ENCODE measurements at regions not wholly inside any gene's neighbourhood (a gene's known extent, or its start where the extent isn't known, plus 50 kb on each side); places are given as distances from the start of the nearest gene placed in this dataset.
A peak's percentile ranks its signal among the peaks of the same experiment; 100 is the strongest.

DNA sequence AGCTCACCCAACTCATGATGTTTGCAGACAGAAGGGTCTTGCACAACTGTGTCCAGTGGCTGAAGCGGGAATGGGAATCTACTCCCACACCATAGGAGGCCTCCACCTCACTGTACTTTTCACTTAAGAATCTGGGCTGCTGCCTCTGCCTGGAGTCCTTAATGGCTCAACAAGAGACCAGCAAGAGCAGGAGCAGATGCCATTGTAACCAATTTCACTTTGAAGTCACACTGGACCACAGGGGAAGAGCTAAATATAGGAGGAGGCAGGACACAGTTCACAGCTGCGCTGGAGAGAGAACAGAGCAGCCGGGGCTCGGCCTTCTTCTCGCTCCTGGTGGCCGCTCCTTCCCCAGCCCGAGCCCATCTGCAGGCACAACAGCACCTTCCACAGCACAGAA is 120.4 kb downstream of the SIPA1L2 start:
- in situ Hi-C loops (cut with MboI; ENCODE audit: low pct_unique_long_range_greater_than_20kb in 2 of 9, low sequenced_read_pairs in 9 of 9, unreplicated experiment in 9 of 9) = no loop called here
- WGBS, 10 experiments = 58 to 100% (median 100%) methylated on average over 1 to 7 of the region's 7 CpGs; no CpG with 5 or more reads in 3 of the 10 experiments
- Histone ChIP-seq H3K27ac (no peak overlapping the region), H3K4me3 (no peak overlapping the region), H3K4me1 (replicated peaks in 1 of 2) (peaks cover 50 to 57% of the 10 kb centered on the region in 2 donors)
- peak in 5 of 8 experiments; percentile 22 to 59 (median 54) for ATAC-seq (replicated peaks in 6 of 8)

DNA sequence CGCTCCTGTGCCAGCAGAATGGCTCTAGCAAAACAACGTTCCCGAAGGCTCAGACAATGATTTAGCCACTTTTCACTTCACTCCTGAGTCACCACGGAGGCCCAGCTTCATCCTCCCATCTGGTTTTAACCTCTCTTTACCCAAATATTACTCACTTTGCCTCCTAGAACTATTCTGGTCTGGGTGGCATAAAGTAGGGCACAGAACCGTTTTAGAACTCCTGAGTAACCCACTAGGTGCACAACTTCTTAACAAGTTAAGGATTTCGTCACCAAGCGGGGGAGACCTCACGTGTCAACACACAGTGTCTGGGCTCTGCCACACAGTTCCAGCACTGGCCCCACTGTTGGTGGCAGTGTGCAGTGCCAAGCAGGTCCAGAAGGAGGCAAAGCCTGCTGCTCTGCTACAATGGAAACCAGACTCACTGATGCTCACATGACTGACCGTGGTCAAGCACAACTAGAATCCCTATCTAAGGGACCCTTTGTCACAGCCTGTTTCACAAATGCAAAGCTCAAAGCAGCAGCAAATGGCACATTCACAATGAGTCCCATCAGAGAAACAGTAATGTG is 121.7 kb downstream of the SIPA1L2 start:
- peak in 7 of 8 experiments; percentile 20 to 77 (median 63) for ATAC-seq (replicated peaks in 6 of 8)
- Histone ChIP-seq H3K27ac (no peak overlapping the region), H3K4me3 (no peak overlapping the region), H3K4me1 (replicated peaks in 1 of 2) (peaks cover 50 to 57% of the 10 kb centered on the region in 2 donors)
- in situ Hi-C loops (cut with MboI; ENCODE audit: low pct_unique_long_range_greater_than_20kb in 2 of 9, low sequenced_read_pairs in 9 of 9, unreplicated experiment in 9 of 9) = no loop called here
- 13 to 74% (median 41%) methylated on average over 1 to 9 of the region's 9 CpGs for WGBS, 10 experiments

DNA sequence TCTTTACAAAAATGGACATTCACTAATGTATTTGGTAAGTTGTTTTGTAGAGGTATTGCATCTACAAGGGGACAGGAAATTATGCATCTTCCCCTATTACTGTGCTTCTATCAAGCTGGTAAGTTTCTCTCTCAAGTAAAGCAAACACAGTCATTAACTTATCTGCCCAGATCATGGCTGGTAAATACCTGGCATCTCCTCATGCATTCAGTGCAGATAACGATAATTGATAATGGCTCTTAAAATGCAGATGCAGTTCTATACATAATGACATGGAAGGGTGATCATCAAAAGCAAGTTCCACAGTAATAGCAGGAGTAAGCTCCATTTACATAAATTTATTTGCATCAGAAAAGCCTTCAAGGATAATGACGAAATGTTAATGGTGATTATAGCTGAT is 122.4 kb downstream of the SIPA1L2 start:
- peak in 3 of 8 experiments; percentile 21 to 40 (median 24) for ATAC-seq (replicated peaks in 6 of 8)
- no peak overlapping the region for H3K4me3 ChIP-seq
- peaks cover 47 to 52% of the 10 kb centered on the region in 2 donors for H3K4me1 ChIP-seq (replicated peaks in 1 of 2)
- H3K27ac ChIP-seq = no peak overlapping the region
- in situ Hi-C loops (cut with MboI; ENCODE audit: low pct_unique_long_range_greater_than_20kb in 2 of 9, low sequenced_read_pairs in 9 of 9, unreplicated experiment in 9 of 9) = no loop called here
- 0 to 100% (median 62%) methylated on average over 1 to 2 of the region's 2 CpGs; no CpG with 5 or more reads in 2 of the 10 experiments for WGBS, 10 experiments

DNA sequence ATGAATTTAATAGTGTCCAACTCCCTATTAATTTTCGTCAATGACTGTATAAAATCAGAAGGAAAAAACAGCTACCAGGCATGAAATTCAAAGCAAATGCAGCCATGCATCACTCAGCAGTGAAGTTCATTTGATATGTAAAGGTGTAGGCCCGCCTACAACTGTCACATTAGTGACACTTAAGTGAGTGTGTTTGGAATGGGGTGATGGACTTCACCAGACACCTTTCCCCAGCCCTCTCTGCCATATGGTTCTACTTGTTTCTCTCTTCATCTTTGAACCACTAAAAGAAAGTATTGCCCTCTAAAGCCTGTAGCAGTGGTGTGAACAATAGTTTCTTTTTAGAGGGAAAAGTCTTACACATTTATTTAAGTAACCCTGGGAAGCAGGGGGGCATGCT is 124.0 kb downstream of the SIPA1L2 start:
- H3K27ac ChIP-seq = no peak overlapping the region
- H3K4me1 ChIP-seq (replicated peaks in 1 of 2) = peaks cover 42 to 43% of the 10 kb centered on the region in 2 donors
- 0 to 90% (median 28%) methylated on average over 1 to 2 of the region's 2 CpGs; no CpG with 5 or more reads in 3 of the 10 experiments for WGBS, 10 experiments
- no peak overlapping the region for H3K4me3 ChIP-seq
- ATAC-seq (replicated peaks in 6 of 8) = peak in 3 of 8 experiments; percentile 52 to 56 (median 53)
- in situ Hi-C loops (cut with MboI; ENCODE audit: low pct_unique_long_range_greater_than_20kb in 2 of 9, low sequenced_read_pairs in 9 of 9, unreplicated experiment in 9 of 9) = no loop called here

DNA sequence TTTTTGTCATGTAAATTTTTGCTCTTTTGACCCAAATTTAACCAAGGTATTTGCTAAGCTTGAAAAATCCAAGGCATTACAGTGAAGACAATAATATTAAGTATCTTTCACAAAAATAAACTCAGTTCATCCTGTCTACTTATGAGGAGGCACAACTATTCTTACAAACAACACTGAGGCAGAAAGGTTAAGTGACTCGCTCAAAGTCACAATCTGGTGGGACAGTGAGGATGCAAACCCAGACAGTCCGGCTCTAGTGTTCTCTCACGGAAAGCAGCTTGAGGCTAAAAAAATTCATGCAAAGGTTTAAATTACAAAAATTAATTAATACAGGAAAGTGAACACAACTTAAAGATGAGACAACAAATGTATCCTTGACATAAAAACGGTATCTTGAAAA is 125.3 kb downstream of the SIPA1L2 start:
- peaks cover 30 to 32% of the 10 kb centered on the region in 2 donors for H3K4me1 ChIP-seq (replicated peaks in 1 of 2)
- no peak for ATAC-seq (replicated peaks in 6 of 8)
- in situ Hi-C loops (cut with MboI; ENCODE audit: low pct_unique_long_range_greater_than_20kb in 2 of 9, low sequenced_read_pairs in 9 of 9, unreplicated experiment in 9 of 9) = no loop called here
- 82 to 100% (median 98%) methylated on average over 3 to 4 of the region's 4 CpGs for WGBS, 10 experiments
- H3K4me3 ChIP-seq = no peak overlapping the region
- H3K27ac ChIP-seq = no peak overlapping the region

DNA sequence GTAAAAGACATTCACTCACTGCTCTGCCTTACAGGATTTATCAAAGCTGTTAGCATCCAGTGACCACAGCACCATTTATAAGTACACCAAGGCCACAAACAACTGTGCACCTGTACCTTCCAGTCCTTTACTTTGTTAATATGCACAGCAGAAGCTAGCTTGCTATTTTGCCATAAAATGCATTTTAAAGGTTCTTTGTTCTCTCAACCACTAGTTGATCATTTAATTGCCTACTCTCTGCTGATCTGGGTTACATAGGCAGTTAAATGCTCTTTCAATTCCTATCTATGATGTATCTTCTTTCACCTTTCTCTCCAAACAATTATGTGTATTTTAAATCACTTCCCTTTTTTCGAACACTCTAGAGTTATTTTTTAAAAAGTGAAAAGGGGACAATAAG is 126.4 kb downstream of the SIPA1L2 start:
- in situ Hi-C loops (cut with MboI; ENCODE audit: low pct_unique_long_range_greater_than_20kb in 2 of 9, low sequenced_read_pairs in 9 of 9, unreplicated experiment in 9 of 9) = no loop called here
- Histone ChIP-seq H3K4me3 (no peak overlapping the region), H3K27ac (no peak overlapping the region), H3K4me1 (replicated peaks in 1 of 2) (peaks cover 19 to 22% of the 10 kb centered on the region in 2 donors)
- 14 to 100% (median 88%) methylated on average over 1 of the region's 1 CpG; no CpG with 5 or more reads in 1 of the 10 experiments for WGBS, 10 experiments
- no peak for ATAC-seq (replicated peaks in 6 of 8)

DNA sequence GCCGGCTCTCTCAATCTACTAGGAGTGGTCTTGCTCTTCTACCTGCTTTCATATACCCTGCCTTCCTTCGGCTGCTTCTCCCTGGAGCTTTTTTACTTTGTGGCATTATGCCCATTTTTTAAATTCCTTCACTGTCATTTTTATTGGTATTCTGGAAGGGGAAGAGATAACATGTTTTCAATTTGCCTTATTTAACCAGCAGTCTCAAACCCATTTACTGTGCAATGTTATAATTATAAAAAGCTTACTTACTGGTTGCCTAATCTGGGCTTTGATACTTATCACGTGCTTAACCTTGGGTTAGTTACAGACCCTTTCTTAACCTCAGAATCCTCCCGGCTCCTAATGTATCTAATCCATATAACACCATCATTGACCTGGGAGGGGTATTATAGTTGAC is 128.1 kb downstream of the SIPA1L2 start:
- in situ Hi-C loops (cut with MboI; ENCODE audit: low pct_unique_long_range_greater_than_20kb in 2 of 9, low sequenced_read_pairs in 9 of 9, unreplicated experiment in 9 of 9) = no loop called here

DNA sequence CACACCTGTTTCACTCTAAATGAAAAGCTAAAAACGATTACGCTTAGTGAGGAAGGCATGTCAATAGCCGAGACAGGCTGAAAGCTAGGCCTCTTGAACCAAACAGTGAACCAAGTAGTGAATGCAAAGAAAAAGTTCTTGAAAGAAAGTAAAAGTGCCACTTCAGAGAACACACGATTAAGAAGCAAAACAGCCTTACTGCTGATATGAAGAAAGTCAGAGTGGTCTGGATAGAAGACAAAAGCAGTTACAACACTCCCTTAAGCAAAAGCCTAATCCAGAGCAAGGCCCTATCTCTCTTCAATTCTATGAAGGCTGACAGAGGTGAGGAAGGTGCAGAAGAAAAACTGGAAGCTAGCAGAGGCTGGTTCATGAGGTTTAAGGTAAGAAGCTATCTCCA is 130.7 kb downstream of the SIPA1L2 start:
- in situ Hi-C loops (cut with MboI; ENCODE audit: low pct_unique_long_range_greater_than_20kb in 2 of 9, low sequenced_read_pairs in 9 of 9, unreplicated experiment in 9 of 9) = no loop called here
- no peak for ATAC-seq (replicated peaks in 6 of 8)
- H3K4me3 ChIP-seq = no peak overlapping the region
- WGBS, 10 experiments = 57 to 90% (median 77%) methylated on average over 2 to 4 of the region's 4 CpGs
- H3K4me1 ChIP-seq (replicated peaks in 1 of 2) = no peaks in the 10 kb centered on the region
- no peak overlapping the region for H3K27ac ChIP-seq

More for the DNA sequence above, 128.1 kb downstream of the SIPA1L2 start:
- Histone ChIP-seq H3K4me1 (replicated peaks in 1 of 2) (peaks cover 3 to 6% of the 10 kb centered on the region in 2 donors), H3K27ac (no peak overlapping the region), H3K4me3 (no peak overlapping the region)
- WGBS, 10 experiments = 28 to 100% (median 89%) methylated on average over 2 to 4 of the region's 4 CpGs; no CpG with 5 or more reads in 1 of the 10 experiments
- no peak for ATAC-seq (replicated peaks in 6 of 8)

DNA sequence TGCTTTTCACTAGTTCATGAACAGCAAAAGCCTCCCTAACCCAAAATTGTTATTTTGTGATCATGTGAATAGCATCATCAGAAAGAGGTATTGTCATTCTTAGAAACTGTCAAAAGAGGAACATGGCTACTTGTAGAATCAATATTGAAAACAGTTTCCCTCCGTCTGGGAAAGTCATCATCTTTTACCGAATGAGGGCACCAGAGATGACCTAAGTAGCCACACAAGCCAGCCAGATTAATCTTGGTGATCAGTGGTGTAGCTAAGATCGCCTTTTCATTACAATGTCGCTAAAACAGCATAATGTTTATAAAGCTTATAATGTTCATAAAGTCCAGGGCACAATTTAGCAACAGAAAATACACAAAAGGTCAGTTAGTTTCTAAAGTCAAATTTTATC is 136.1 kb downstream of the SIPA1L2 start:
- 60 to 100% (median 92%) methylated on average over 2 to 4 of the region's 4 CpGs; no CpG with 5 or more reads in 3 of the 10 experiments for WGBS, 10 experiments
- Histone ChIP-seq H3K27ac (no peak overlapping the region), H3K4me3 (no peak overlapping the region), H3K4me1 (replicated peaks in 1 of 2) (no peaks in the 10 kb centered on the region)
- ATAC-seq (replicated peaks in 6 of 8) = no peak
- in situ Hi-C loops (cut with MboI; ENCODE audit: low pct_unique_long_range_greater_than_20kb in 2 of 9, low sequenced_read_pairs in 9 of 9, unreplicated experiment in 9 of 9) = no loop called here

DNA sequence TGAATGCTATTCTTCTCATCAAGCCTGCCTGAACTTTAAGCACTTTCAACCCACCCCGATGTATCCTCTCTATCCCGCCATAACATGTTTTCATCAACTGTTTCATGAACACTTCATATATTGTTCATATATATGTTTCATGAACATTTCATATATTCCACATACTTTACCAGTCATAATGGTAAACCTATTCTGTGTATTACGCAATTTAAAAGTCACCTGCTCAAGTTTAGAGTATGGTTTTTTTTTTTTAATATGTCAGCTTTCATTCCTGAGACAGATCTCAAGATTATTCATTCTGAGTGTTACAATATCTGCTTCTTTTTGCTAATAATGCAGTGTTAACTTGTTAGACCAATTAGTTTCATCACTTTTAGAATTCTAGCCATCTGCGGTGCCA is 140.7 kb downstream of the SIPA1L2 start:
- 83 to 100% (median 98%) methylated on average over 2 to 4 of the region's 4 CpGs; no CpG with 5 or more reads in 1 of the 10 experiments for whole genome bisulfite sequencing, 10 experiments
- no peak for ATAC-seq (replicated peaks in 6 of 8)
- Histone ChIP-seq H3K27ac (no peak overlapping the region), H3K4me1 (replicated peaks in 1 of 2) (peaks cover 0 to 8% of the 10 kb centered on the region in 2 donors), H3K4me3 (no peak overlapping the region)
- in situ Hi-C loops (cut with MboI; ENCODE audit: low pct_unique_long_range_greater_than_20kb in 2 of 9, low sequenced_read_pairs in 9 of 9, unreplicated experiment in 9 of 9) = no loop called here

DNA sequence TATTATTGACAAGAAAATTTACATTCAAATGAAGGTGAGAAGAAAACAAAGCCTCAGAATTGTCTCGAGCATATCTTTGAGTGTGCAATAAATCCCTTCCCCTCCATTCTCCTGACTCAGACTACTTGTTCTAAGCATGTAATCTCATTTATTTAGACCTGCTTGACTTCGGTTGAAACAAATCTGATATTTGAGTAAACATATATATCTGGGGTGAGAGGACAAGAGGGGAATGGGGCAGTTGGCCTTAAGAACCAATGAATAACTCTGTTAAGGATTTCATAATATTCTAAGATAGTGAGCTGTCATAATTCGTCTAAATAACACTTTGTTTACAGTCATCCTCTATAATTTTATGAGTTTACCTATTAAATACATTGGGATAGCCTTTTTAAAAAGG is 142.7 kb downstream of the SIPA1L2 start:
- in situ Hi-C loops (cut with MboI; ENCODE audit: low pct_unique_long_range_greater_than_20kb in 2 of 9, low sequenced_read_pairs in 9 of 9, unreplicated experiment in 9 of 9) = no loop called here
- Histone ChIP-seq H3K4me1 (replicated peaks in 1 of 2) (peaks cover 0 to 14% of the 10 kb centered on the region in 2 donors), H3K4me3 (no peak overlapping the region), H3K27ac (no peak overlapping the region)
- 50 to 100% (median 83%) methylated on average over 1 to 3 of the region's 3 CpGs; no CpG with 5 or more reads in 1 of the 10 experiments for WGBS, 10 experiments
- peak in 1 of 8 experiments; percentile 3 for ATAC-seq (replicated peaks in 6 of 8)

DNA sequence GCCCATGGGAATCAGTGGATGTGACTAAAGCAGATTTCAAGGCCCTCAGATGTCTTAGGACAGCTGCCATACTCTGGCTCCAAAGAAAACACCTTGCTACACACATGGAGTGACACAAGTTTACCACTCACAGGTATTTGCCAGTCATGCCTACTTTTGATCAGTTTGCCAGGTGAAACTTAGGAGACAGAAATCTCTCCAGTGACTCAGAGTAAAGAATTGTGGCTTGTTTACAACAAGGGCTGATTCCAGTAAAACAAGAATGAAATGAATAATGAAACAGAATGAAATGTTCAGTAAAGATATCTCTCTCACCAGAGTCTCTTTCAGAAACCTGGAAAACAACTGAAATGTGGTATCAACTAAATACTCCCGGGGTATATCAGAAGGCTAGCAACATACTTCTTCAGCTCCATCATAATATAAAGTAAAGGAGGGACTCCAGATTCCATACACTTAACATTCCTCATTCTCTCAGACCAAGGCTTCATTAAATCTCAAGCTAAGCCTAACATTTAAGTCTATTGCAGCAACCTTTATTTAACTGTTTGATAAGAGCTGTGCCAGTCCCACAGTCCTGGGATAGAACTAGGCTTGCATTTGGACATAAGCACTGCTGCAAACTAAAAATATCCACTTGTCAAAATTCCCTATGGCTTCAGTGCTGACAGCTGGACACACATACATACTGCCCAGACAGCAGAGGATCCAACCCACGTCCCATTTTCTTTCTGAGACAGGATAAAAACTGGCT is 143.3 kb downstream of the SIPA1L2 start:
- Histone ChIP-seq H3K4me1 (replicated peaks in 1 of 2) (peaks cover 0 to 14% of the 10 kb centered on the region in 2 donors), H3K27ac (no peak overlapping the region), H3K4me3 (no peak overlapping the region)
- in situ Hi-C loops (cut with MboI; ENCODE audit: low pct_unique_long_range_greater_than_20kb in 2 of 9, low sequenced_read_pairs in 9 of 9, unreplicated experiment in 9 of 9) = no loop called here
- 60 to 100% (median 83%) methylated on average over 1 to 2 of the region's 2 CpGs; no CpG with 5 or more reads in 1 of the 10 experiments for WGBS, 10 experiments
- peak in 3 of 8 experiments; percentile 12 to 75 (median 57) for ATAC-seq (replicated peaks in 6 of 8)

DNA sequence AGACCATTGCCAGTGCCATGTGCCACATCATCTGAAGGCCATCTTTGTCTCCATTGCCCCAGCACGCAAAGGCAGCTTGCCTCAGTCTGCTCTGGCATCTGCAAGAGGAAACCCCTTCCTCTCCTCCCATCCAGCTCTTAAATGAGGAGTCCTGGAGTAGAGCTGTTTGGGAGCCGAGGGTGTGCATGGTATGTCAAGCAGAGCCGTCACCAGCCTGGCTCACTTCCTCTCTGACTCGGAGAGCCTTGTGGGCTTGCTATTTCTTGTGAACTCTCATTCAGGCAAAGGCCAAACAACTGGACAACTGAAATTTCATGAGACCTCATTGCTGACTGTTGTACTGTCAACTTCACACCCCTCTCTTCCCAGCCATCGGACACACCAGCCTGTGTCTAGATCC is 143.9 kb downstream of the SIPA1L2 start:
- ATAC-seq (replicated peaks in 6 of 8) = no peak
- H3K4me3 ChIP-seq = no peak overlapping the region
- in situ Hi-C loops (cut with MboI; ENCODE audit: low pct_unique_long_range_greater_than_20kb in 2 of 9, low sequenced_read_pairs in 9 of 9, unreplicated experiment in 9 of 9) = no loop called here
- H3K4me1 ChIP-seq (replicated peaks in 1 of 2) = peaks cover 0 to 14% of the 10 kb centered on the region in 2 donors
- 80 to 100% (median 100%) methylated on average over 1 to 5 of the region's 5 CpGs; no CpG with 5 or more reads in 4 of the 10 experiments for WGBS, 10 experiments
- H3K27ac ChIP-seq = no peak overlapping the region

Data from motor neuron (in vitro differentiated cells).